Right atrium auricular region (tissue), 2 donors: ENCODE measurements at regions not wholly inside any gene's neighbourhood (a gene's known extent, or its start where the extent isn't known, plus 50 kb on each side); places are given as distances from the start of the nearest gene placed in this dataset.

Experiments
- DNase-seq: peaks from one replicate; pipeline ENCODE4 v3.0.0-alpha.2; 2019; ENCODE audit warnings: low spot score
- H3K27ac ChIP-seq, 2 donors: fragments of 200-600 bp; sonication (generic); 1 replicate in 1 of 2; 2 replicates in 1 of 2; pipeline ENCODE4 v1.5.1; 2016 to 2019
- H3K27me3 ChIP-seq, 2 donors: fragments of 200-600 bp; sonication (generic); one replicate each; pipeline versions ENCODE4 v1.5.1 to v1.6.0; 2017 to 2019
- H3K36me3 ChIP-seq: fragments of 200-600 bp; sonication (generic); one replicate; pipeline ENCODE4 v1.5.1; 2016
- H3K4me1 ChIP-seq, 2 donors: fragments of 200-600 bp; sonication (generic); one replicate each; pipeline versions ENCODE4 v1.5.1 to v1.6.0; 2017 to 2019
- H3K4me3 ChIP-seq, 2 donors: fragments of 200-600 bp; sonication (generic); 1 replicate in 1 of 2; 2 replicates in 1 of 2; pipeline ENCODE4 v1.5.1; 2017 to 2019; ENCODE audit warnings: mild to moderate bottlenecking in 1 of 2, moderate library complexity in 1 of 2
- H3K9me3 ChIP-seq, 2 donors: fragments of 200-600 bp; sonication (generic); one replicate each; pipeline ENCODE4 v1.5.1; 2019
- TF ChIP-seq, protein P1 (sequence below), 2 donors: fragments of 200-600 bp; sonication (generic); IDR thresholded peaks; one replicate each; pipeline ENCODE4 v1.5.1; 2019; ENCODE audit warnings: antibody characterized with exemption in 2 of 2

DNA sequence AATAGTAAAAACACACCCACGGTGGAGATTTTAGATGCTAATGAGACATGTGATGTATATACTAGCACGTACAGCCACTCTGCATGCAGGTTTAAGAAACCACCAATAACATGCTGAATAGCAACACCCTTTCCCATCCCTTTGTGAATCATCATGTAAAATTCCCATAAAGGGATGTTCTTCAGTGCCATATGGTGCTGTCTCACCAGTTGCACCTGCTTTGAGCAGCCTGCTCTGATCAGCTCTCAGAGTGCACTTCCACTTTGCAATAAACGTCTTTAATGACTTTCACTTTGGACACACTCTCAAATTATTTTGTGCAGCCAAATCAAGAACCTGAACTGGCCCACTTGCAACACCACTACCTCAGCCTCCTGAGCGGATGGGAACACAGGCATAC, 615.0 kb downstream of the ANKRD7 start:
- no peaks in the 10 kb centered on the region for H3K27me3 ChIP-seq
- no peaks in the 10 kb centered on the region for H3K9me3 ChIP-seq
- H3K4me3 ChIP-seq = no peak overlapping the region
- H3K4me1 ChIP-seq = no peaks in the 10 kb centered on the region
- no peak overlapping the region for H3K27ac ChIP-seq
- TF ChIP-seq, protein P1, sequence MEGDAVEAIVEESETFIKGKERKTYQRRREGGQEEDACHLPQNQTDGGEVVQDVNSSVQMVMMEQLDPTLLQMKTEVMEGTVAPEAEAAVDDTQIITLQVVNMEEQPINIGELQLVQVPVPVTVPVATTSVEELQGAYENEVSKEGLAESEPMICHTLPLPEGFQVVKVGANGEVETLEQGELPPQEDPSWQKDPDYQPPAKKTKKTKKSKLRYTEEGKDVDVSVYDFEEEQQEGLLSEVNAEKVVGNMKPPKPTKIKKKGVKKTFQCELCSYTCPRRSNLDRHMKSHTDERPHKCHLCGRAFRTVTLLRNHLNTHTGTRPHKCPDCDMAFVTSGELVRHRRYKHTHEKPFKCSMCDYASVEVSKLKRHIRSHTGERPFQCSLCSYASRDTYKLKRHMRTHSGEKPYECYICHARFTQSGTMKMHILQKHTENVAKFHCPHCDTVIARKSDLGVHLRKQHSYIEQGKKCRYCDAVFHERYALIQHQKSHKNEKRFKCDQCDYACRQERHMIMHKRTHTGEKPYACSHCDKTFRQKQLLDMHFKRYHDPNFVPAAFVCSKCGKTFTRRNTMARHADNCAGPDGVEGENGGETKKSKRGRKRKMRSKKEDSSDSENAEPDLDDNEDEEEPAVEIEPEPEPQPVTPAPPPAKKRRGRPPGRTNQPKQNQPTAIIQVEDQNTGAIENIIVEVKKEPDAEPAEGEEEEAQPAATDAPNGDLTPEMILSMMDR (IDR thresholded peaks at IDR 0.05) = no peak
- no peaks in the 10 kb centered on the region for H3K36me3 ChIP-seq
- DNase-seq = no peak

DNA sequence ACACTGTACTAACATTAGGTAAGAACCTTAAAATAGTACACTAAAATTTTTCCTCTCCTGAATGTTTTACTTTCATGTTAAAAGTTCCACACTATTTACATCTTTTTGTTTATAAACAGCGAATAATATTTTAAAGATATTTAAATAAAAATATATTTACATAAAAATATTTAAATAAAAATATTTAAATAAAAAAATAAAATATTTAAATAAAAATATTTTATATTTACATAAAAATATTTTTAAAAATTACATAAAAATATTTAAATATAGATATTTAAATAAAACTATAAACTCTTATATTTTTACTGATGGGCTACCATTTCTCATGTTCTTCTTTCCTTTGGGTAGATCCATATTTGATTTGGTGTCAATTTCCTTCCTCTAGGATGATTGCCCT, 619.0 kb downstream of the ANKRD7 start:
- Histone ChIP-seq H3K36me3 (no peaks in the 10 kb centered on the region), H3K27me3 (no peaks in the 10 kb centered on the region), H3K4me3 (no peak overlapping the region), H3K4me1 (no peaks in the 10 kb centered on the region), H3K9me3 (no peaks in the 10 kb centered on the region), H3K27ac (no peak overlapping the region)
- no peak for DNase-seq
- TF ChIP-seq, protein P1 (IDR thresholded peaks at IDR 0.05) = no peak

DNA sequence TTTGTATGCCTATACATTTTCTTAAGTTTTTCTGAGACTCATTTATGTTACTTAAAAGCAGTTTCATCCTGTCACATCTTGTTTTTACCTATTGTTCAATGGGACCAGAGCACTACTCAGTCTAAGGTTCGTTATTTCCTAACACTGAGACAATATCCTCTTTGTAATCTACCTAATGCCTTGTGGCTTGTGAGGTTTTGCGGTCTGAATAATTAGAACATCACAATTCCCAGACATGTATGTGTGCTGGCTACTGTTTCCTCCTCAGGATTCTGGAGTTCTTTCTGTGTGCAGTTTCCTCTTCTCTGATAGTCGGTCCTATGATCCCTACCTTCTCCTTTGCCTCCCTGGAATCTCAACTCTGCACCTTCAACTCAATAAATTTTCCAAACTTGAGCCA, 620.2 kb downstream of the ANKRD7 start:
- H3K27ac ChIP-seq = no peak overlapping the region
- no peaks in the 10 kb centered on the region for H3K36me3 ChIP-seq
- no peak overlapping the region for H3K4me3 ChIP-seq
- H3K27me3 ChIP-seq = no peaks in the 10 kb centered on the region
- no peaks in the 10 kb centered on the region for H3K4me1 ChIP-seq
- no peaks in the 10 kb centered on the region for H3K9me3 ChIP-seq
- DNase-seq = no peak
- TF ChIP-seq, protein P1 (IDR thresholded peaks at IDR 0.05) = no peak

DNA sequence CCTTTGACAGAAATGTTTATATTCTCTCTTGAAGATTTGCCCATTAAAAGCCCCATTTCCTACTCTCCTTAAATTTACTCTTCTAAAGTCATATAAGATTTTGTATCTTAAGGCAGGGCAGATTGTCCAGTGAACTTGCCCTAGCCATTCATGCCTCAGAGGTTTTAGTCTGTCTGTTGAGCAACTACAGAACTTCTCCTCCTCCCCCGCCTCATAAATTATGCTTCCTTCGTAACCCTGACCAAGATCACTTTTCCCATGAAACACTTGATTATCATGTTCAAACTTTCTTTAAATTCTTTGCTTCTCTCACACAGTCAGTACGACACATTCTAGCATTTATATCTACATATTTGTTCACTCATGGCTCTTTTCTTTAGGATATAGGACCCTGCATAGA, 621.3 kb downstream of the ANKRD7 start:
- TF ChIP-seq, protein P1 (IDR thresholded peaks at IDR 0.05) = no peak
- no peak for DNase-seq
- Histone ChIP-seq H3K4me1 (no peaks in the 10 kb centered on the region), H3K27ac (no peak overlapping the region), H3K27me3 (no peaks in the 10 kb centered on the region), H3K36me3 (no peaks in the 10 kb centered on the region), H3K9me3 (peaks cover 0 to under 1% of the 10 kb centered on the region in 2 donors), H3K4me3 (no peak overlapping the region)

DNA sequence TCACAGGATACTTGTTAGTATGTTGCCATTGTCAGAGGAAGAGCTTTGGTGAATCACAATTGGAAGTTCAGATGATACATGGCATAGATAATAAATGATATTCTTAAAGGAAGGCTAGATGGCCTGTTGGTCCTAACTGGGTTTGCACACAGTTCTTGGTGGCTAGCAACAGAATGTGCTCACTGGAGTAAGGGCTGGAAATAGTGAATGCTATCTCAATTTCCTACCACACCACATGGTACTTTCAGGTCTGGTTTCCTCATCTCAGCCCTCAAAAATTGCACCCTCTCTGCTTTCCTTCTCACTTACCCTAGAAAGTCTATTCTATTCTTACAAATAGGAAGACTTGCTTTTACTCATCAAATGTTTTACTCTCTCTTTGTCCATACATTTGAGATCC, 622.5 kb downstream of the ANKRD7 start:
- Histone ChIP-seq H3K4me3 (no peak overlapping the region), H3K27ac (no peak overlapping the region), H3K36me3 (no peaks in the 10 kb centered on the region), H3K9me3 (peaks cover 0 to 6% of the 10 kb centered on the region in 2 donors), H3K4me1 (no peaks in the 10 kb centered on the region), H3K27me3 (no peaks in the 10 kb centered on the region)
- TF ChIP-seq, protein P1 (IDR thresholded peaks at IDR 0.05) = no peak
- no peak for DNase-seq

DNA sequence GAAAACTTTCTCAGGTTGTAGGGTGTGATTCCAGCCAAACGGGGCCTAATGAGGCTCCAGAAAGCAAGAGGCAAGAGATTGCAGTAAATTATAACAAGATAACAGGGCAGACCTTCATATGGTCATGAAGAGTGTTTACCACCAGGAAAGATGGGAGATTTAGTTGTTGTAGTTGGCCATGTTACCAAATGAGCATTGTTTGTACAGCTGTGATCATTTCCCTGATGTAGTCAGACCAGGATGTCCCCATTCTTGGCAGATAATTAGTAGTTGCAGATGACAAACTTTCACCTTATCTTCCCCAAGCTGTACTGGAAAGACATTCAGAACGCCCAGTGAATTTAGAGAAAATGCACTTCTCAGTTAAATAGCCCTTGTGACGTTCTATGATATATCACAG, 630.8 kb downstream of the ANKRD7 start:
- H3K4me1 ChIP-seq = no peaks in the 10 kb centered on the region
- H3K4me3 ChIP-seq = no peak overlapping the region
- no peak overlapping the region for H3K27ac ChIP-seq
- H3K9me3 ChIP-seq = peaks cover 0 to 6% of the 10 kb centered on the region in 2 donors
- no peaks in the 10 kb centered on the region for H3K27me3 ChIP-seq
- TF ChIP-seq, protein P1 (IDR thresholded peaks at IDR 0.05) = no peak
- no peak for DNase-seq
- H3K36me3 ChIP-seq = no peaks in the 10 kb centered on the region
